Body of pancreas (tissue), 4 donors: ENCODE measurements at regions not wholly inside any gene's neighbourhood (a gene's known extent, or its start where the extent isn't known, plus 50 kb on each side); places are given as distances from the start of the nearest gene placed in this dataset.

ENCODE experiments used
- ATAC-seq: fragments of 150-250 bp; one replicate; pipeline ENCODE4 v1.9.1; 2016
- DNase-seq, 4 donors: peaks; one replicate each; pipeline ENCODE4 v3.0.0-alpha.2; 2019
- H3K27ac ChIP-seq, 4 donors: fragments of 200-600 bp; sonication (generic); 1 replicate in 3 of 4; 2 replicates in 1 of 4; pipeline versions ENCODE4 v1.5.1 to v1.6.1; 2016 to 2019; ENCODE audit warnings: mild to moderate bottlenecking in 1 of 4, mixed read lengths in 1 of 4, moderate library complexity in 1 of 4
- H3K27me3 ChIP-seq, 2 donors: fragments of 200-600 bp; sonication (generic); one replicate each; pipeline ENCODE4 v1.6.0; 2016; ENCODE audit warnings: mild to moderate bottlenecking in 1 of 2
- H3K36me3 ChIP-seq, 2 donors: fragments of 200-600 bp; sonication (generic); replicated peaks in 1 of 2; 2 replicates each; pipeline ENCODE4 v1.5.1; 2016; ENCODE audit warnings: low read depth in 2 of 2; ENCODE audit not compliant: insufficient read depth in 1 of 2
- H3K4me1 ChIP-seq: fragments of 200-600 bp; sonication (generic); one replicate; pipeline ENCODE4 v1.6.0; 2016
- H3K4me3 ChIP-seq, 2 donors: fragments of 200-600 bp; sonication (generic); 1 replicate in 1 of 2; 2 replicates in 1 of 2; pipeline ENCODE4 v1.5.1; 2016 to 2019
- H3K9me3 ChIP-seq, 3 donors: fragments of 200-600 bp; sonication (generic); 1 replicate in 2 of 3; 2 replicates in 1 of 3; pipeline ENCODE4 v1.5.1; 2016
- POLR2A ChIP-seq, 3 donors: fragments of 450-650 bp; IDR thresholded peaks; one replicate each; pipeline ENCODE4 v1.6.1; 2016; ENCODE audit warnings: antibody characterized with exemption in 3 of 3, mild to moderate bottlenecking in 2 of 3
- WGBS, 2 donors: methylation state at CpG; one replicate each; pipeline ENCODE4 v1.1.5; 2017; 5-methylcytosine and 5-hydroxymethylcytosine counted together
- intact Hi-C: fragments of 100-400 bp; cut with DNase I; formaldehyde crosslinking; loops from one replicate; pipeline ENCODE4 v1.15.1; 2023
- TF ChIP-seq, protein P1 (sequence below), 7 experiments: fragments of 450-650 bp in 4 of 7; fragments of 200-600 bp in 3 of 7; sonication (generic) in 3 of 7; IDR thresholded peaks; one replicate each; pipeline ENCODE4 v1.5.1; 2016 to 2019; ENCODE audit warnings: antibody characterized with exemption in 7 of 7

DNA sequence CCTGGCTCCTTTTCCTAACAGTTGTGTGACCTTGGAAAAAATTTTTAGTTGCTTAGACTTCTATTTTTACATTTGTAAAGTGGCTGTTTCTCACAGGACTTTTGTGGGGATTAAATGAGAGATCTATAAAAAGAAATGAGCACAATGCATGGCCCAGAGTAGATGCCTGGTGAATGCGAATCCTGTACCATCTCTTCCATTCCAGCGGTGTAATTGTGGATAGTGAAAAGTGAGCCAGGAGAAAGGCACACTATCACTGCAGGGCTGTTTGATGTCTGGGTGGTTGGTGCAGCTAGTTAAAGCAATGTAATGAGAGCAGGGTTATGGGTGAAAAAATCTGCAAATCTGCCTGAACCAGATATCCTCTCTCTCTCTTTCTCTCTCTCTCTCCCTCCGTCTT is 347.5 kb upstream of the CITED2 start:
- H3K4me1 ChIP-seq, result no peaks in the 10 kb centered on the region
- intact Hi-C loops, result no loop called here
- WGBS, 2 donors, result 88 to 90% methylated on average over 3 of the region's 3 CpGs
- no peak overlapping the region for H3K27ac ChIP-seq
- no peak for TF ChIP-seq POLR2A (IDR thresholded peaks at IDR 0.05)
- TF ChIP-seq, protein P1, sequence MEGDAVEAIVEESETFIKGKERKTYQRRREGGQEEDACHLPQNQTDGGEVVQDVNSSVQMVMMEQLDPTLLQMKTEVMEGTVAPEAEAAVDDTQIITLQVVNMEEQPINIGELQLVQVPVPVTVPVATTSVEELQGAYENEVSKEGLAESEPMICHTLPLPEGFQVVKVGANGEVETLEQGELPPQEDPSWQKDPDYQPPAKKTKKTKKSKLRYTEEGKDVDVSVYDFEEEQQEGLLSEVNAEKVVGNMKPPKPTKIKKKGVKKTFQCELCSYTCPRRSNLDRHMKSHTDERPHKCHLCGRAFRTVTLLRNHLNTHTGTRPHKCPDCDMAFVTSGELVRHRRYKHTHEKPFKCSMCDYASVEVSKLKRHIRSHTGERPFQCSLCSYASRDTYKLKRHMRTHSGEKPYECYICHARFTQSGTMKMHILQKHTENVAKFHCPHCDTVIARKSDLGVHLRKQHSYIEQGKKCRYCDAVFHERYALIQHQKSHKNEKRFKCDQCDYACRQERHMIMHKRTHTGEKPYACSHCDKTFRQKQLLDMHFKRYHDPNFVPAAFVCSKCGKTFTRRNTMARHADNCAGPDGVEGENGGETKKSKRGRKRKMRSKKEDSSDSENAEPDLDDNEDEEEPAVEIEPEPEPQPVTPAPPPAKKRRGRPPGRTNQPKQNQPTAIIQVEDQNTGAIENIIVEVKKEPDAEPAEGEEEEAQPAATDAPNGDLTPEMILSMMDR (IDR thresholded peaks at IDR 0.05), result no peak
- no peaks in the 10 kb centered on the region for H3K36me3 ChIP-seq
- no peaks in the 10 kb centered on the region for H3K27me3 ChIP-seq
- H3K9me3 ChIP-seq, result no peaks in the 10 kb centered on the region
- no peak overlapping the region for H3K4me3 ChIP-seq
- ATAC-seq, result no peak
- DNase-seq, result no peak

GRCh38 chr6:139713900-139714506 is 339.6 kb upstream of the CITED2 start:
- no peak overlapping the region for H3K4me3 ChIP-seq
- WGBS, 2 donors, result 65 to 84% methylated on average over 4 of the region's 4 CpGs
- TF ChIP-seq, protein P1 (IDR thresholded peaks at IDR 0.05), result no peak
- no peak for TF ChIP-seq POLR2A (IDR thresholded peaks at IDR 0.05)
- intact Hi-C loops, result no loop called here
- H3K27me3 ChIP-seq, result no peaks in the 10 kb centered on the region
- H3K36me3 ChIP-seq, result no peaks in the 10 kb centered on the region
- no peak for ATAC-seq
- no peak overlapping the region for H3K27ac ChIP-seq
- H3K4me1 ChIP-seq, result peaks cover 13% of the 10 kb centered on the region
- no peak for DNase-seq
- no peaks in the 10 kb centered on the region for H3K9me3 ChIP-seq

- DNase-seq (no peak), ATAC-seq (no peak)
- TF ChIP-seq POLR2A (IDR thresholded peaks at IDR 0.05), result no peak
- TF ChIP-seq, protein P1 (IDR thresholded peaks at IDR 0.05), result no peak
- WGBS, 2 donors, result 77 to 85% methylated on average over 3 of the region's 3 CpGs
- Histone ChIP-seq H3K4me3 (no peak overlapping the region), H3K4me1 (peaks cover 19% of the 10 kb centered on the region), H3K27me3 (no peaks in the 10 kb centered on the region), H3K36me3 (no peaks in the 10 kb centered on the region), H3K27ac (no peak overlapping the region), H3K9me3 (no peaks in the 10 kb centered on the region)
- intact Hi-C loops, result no loop called here
Measured at GRCh38 chr6:139713424-139713823, 339.0 kb upstream of the CITED2 start.

DNA sequence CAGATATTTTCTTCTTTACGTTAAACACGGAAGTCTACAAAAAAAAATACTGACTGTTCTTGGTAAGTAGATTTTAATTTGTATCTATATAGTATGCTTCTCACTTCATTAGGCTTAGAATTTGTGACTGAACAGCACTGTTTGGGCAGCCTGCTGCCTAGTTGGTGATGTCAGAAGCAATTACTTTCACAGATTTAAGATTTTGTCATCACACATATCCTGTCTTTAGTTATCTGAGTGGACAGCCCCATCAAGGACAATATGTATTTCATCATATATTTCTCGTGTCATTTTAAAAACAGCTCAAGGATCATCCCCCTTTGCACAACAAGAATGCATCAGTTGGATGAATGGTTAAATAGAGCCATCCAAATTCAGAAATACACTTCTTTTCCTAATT is 338.4 kb upstream of the CITED2 start:
- no peaks in the 10 kb centered on the region for H3K27me3 ChIP-seq
- intact Hi-C loops, result no loop called here
- H3K4me1 ChIP-seq, result peaks cover 24% of the 10 kb centered on the region
- H3K27ac ChIP-seq, result no peak overlapping the region
- H3K9me3 ChIP-seq, result no peaks in the 10 kb centered on the region
- no peaks in the 10 kb centered on the region for H3K36me3 ChIP-seq
- H3K4me3 ChIP-seq, result no peak overlapping the region
- TF ChIP-seq POLR2A (IDR thresholded peaks at IDR 0.05), result no peak
- TF ChIP-seq, protein P1 (IDR thresholded peaks at IDR 0.05), result no peak
- no peak for DNase-seq
- ATAC-seq, result no peak
- WGBS, 2 donors, result 53 to 54% methylated on average over 3 of the region's 3 CpGs
